WERI-Rb-1 (cell line): ENCODE measurements at regions not wholly inside any gene's neighbourhood (a gene's known extent, or its start where the extent isn't known, plus 50 kb on each side); places are given as distances from the start of the nearest gene placed in this dataset.

Experiments
- DNase-seq: peaks from one replicate; pipeline ENCODE4 v3.0.0-alpha.2; 2020
- H3K27ac ChIP-seq: fragments of 250-450 bp; sonication (Bioruptor Pico); 2 replicates; pipeline ENCODE4 v1.5.1; 2020; ENCODE audit warnings: mild to moderate bottlenecking, moderate library complexity
- H3K27me3 ChIP-seq: fragments of 250-450 bp; sonication (Bioruptor Pico); 2 replicates; pipeline ENCODE4 v1.5.1; 2021; ENCODE audit warnings: mild to moderate bottlenecking, low read depth, moderate library complexity; ENCODE audit not compliant: insufficient read depth, severe bottlenecking
- H3K36me3 ChIP-seq: fragments of 250-450 bp; sonication (Bioruptor Pico); 2 replicates; pipeline ENCODE4 v1.5.1; 2020; ENCODE audit warnings: mild to moderate bottlenecking, moderate library complexity
- H3K4me3 ChIP-seq: 2 replicates; pipeline ENCODE4 v1.5.1; 2011; ENCODE audit warnings: low read depth, mild to moderate bottlenecking, control low read depth, low read length
- H3K9me3 ChIP-seq: fragments of 250-450 bp; sonication (Bioruptor Pico); 2 replicates; pipeline ENCODE4 v1.5.1; 2021; ENCODE audit warnings: mild to moderate bottlenecking, moderate library complexity; ENCODE audit not compliant: severe bottlenecking
- TF ChIP-seq, protein P1 (sequence below): IDR thresholded peaks from 2 replicates; pipeline ENCODE4 v1.5.1; 2011; ENCODE audit warnings: low read depth, mild to moderate bottlenecking, control low read depth, inconsistent platforms, low read length

DNA sequence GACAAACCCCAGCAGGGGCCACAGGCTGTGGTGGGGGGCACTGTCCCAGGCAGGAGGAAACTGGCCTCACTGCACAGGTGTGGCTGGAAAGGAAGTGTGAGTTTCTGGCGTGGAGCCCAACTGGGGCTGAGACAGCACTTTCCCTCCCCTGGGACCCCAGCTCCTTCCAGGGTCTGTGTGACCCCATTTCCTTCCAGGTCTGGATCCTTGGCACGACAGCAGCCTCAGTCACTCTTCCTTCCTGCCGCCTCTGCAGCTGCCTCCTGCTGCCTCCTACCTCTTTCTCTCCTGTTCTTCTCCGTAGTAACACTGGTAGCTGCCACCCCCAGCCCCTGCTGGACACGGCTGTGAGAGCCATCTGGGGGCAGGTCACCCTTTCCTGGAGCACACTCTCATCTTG, 88.0 kb downstream of the SIK1 start:
- no peaks in the 10 kb centered on the region for H3K36me3 ChIP-seq
- H3K27me3 ChIP-seq = no peaks in the 10 kb centered on the region
- TF ChIP-seq, protein P1, sequence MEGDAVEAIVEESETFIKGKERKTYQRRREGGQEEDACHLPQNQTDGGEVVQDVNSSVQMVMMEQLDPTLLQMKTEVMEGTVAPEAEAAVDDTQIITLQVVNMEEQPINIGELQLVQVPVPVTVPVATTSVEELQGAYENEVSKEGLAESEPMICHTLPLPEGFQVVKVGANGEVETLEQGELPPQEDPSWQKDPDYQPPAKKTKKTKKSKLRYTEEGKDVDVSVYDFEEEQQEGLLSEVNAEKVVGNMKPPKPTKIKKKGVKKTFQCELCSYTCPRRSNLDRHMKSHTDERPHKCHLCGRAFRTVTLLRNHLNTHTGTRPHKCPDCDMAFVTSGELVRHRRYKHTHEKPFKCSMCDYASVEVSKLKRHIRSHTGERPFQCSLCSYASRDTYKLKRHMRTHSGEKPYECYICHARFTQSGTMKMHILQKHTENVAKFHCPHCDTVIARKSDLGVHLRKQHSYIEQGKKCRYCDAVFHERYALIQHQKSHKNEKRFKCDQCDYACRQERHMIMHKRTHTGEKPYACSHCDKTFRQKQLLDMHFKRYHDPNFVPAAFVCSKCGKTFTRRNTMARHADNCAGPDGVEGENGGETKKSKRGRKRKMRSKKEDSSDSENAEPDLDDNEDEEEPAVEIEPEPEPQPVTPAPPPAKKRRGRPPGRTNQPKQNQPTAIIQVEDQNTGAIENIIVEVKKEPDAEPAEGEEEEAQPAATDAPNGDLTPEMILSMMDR = no peak
- no peak overlapping the region for H3K27ac ChIP-seq
- no peak for DNase-seq
- H3K9me3 ChIP-seq = peaks cover 9% of the 10 kb centered on the region
- H3K4me3 ChIP-seq = no peak overlapping the region

DNA sequence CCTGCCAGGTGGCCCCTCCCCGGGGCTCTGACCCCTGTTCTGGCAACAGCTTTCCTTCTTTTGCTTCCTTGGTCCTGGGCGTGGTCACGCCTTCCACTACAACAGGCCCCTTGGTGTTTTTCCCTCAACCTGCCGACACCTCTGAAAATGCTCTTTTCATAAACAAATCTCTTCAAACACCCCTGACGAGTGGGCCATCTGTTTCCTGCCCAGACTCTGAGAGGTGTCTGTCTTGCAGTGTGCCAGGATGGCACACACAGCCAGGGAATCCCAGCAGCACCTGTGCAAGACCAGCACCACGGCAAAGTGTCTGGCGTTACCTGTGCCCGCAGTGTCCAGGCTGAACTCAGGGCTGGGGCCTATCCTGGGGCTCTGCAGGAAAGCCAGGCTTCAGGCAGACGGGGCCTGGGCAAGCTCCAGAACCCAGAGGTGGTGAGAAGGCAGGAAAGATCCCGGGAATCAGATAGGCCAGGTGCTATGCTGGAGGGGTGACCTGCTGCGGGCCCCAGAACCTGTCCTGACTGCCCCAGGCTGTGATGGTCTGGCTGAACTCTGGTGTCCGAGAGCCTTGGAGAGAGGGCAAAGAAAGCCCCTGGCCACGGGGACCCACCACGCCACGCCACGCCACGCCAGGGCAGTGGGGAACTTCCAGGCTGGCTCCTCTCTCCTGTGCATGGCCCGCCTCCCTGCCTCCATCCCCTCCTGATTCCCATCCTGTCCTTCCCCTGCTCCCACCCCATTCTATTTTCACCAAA, 88.9 kb downstream of the SIK1 start:
- no peak for DNase-seq
- no peaks in the 10 kb centered on the region for H3K27me3 ChIP-seq
- TF ChIP-seq, protein P1 = no peak
- H3K9me3 ChIP-seq = peaks cover 9% of the 10 kb centered on the region
- H3K4me3 ChIP-seq = no peak overlapping the region
- H3K27ac ChIP-seq = no peak overlapping the region
- H3K36me3 ChIP-seq = no peaks in the 10 kb centered on the region

- TF ChIP-seq, protein P1 = no peak
- Histone ChIP-seq H3K27ac (no peak overlapping the region), H3K36me3 (no peaks in the 10 kb centered on the region), H3K9me3 (peaks cover 9% of the 10 kb centered on the region), H3K27me3 (no peaks in the 10 kb centered on the region), H3K4me3 (no peak overlapping the region)
- no peak for DNase-seq
These were observed 91.8 kb downstream of the SIK1 start for GRCh38 chr21:43335119-43335518.

GRCh38 chr21:43334214-43334958, 92.5 kb downstream of the SIK1 start:
- DNase-seq = no peak
- Histone ChIP-seq H3K27ac (no peak overlapping the region), H3K4me3 (no peak overlapping the region), H3K36me3 (no peaks in the 10 kb centered on the region), H3K27me3 (no peaks in the 10 kb centered on the region), H3K9me3 (peaks cover 7% of the 10 kb centered on the region)
- TF ChIP-seq, protein P1 = no peak

DNA sequence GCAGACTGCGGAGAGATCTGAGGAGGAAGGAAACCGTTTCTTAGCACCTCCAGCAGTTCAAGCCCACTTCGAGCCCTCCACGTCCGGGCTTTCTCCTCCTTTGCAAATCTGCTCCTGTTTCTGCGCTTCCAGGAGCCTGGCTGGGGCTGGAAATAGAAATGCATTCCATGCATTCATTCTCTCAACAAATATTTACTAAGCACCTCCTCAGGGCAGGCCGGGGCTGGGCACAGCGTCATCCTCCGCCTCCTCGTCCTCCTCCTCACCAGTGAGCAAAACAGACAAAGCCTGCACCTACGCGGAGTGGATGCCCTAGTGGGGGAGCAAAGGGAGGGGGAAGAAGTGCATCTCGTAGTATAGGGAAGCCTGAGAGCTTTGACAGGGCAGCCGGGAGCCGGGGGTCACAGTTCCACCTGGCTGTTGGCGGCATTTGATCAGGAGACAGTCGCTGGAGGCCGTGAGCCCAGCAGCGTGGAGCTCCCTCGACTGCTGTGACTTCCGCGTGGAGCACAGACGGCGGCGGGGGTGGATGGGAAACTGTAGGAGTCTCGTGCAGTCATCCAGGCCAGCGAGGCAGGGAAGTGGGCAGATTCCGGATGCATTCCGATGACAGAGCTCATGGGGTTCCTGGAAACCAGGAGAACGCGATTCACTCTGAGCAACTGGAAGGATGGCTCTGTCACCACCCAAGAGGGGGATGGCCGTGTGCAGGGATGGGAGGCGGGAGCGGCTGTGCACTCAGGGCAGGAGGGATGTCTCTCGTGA, 93.5 kb downstream of the SIK1 start:
- H3K9me3 ChIP-seq = peaks cover 4% of the 10 kb centered on the region
- no peak overlapping the region for H3K4me3 ChIP-seq
- H3K27me3 ChIP-seq = no peaks in the 10 kb centered on the region
- TF ChIP-seq, protein P1 = no peak
- no peak for DNase-seq
- no peaks in the 10 kb centered on the region for H3K36me3 ChIP-seq
- H3K27ac ChIP-seq = no peak overlapping the region
